ENCODE measurements at regions not wholly inside any gene's neighbourhood (a gene's known extent, or its start where the extent isn't known, plus 50 kb on each side); places are given as distances from the start of the nearest gene placed in this dataset.

GRCh38 chr6:156725712-156726111 is 51.5 kb upstream of the ARID1B start:
- Mint-ChIP-seq H3K9me3 (no peaks in the 10 kb centered on the region), H3K27me3 (ENCODE audit: low read depth) (peaks cover 13% of the 10 kb centered on the region), H3K4me3 (no peak overlapping the region), H3K36me3 (ENCODE audit: low read depth) (no peaks in the 10 kb centered on the region), H3K27ac (no peak overlapping the region), H3K4me1 (ENCODE audit: low read depth) (peaks cover 4% of the 10 kb centered on the region)
- no peak for DNase-seq (ENCODE audit: low spot score)

- no peak overlapping the region for H3K4me3 Mint-ChIP-seq
- H3K27me3 Mint-ChIP-seq (ENCODE audit: low read depth): peaks cover 5% of the 10 kb centered on the region
- H3K36me3 Mint-ChIP-seq (ENCODE audit: low read depth): no peaks in the 10 kb centered on the region
- H3K27ac Mint-ChIP-seq: no peak overlapping the region
- DNase-seq (ENCODE audit: low spot score): no peak
- peaks cover 6% of the 10 kb centered on the region for H3K4me1 Mint-ChIP-seq (ENCODE audit: low read depth)
- no peaks in the 10 kb centered on the region for H3K9me3 Mint-ChIP-seq
Observed at GRCh38 chr6:156720691-156721685, 56.2 kb upstream of the ARID1B start.

GRCh38 chr6:156719720-156720563 is 57.2 kb upstream of the ARID1B start:
- DNase-seq (ENCODE audit: low spot score): peak; percentile 58
- Mint-ChIP-seq H3K4me3 (peak overlapping the region; percentile 78), H3K9me3 (no peaks in the 10 kb centered on the region), H3K27me3 (ENCODE audit: low read depth) (peaks cover 6% of the 10 kb centered on the region), H3K4me1 (ENCODE audit: low read depth) (peaks cover 6% of the 10 kb centered on the region), H3K27ac (no peak overlapping the region), H3K36me3 (ENCODE audit: low read depth) (no peaks in the 10 kb centered on the region)

GRCh38 chr6:156719395-156719719 is 57.8 kb upstream of the ARID1B start:
- peak overlapping the region; percentile 78 for H3K4me3 Mint-ChIP-seq
- H3K27ac Mint-ChIP-seq: no peak overlapping the region
- peaks cover 6% of the 10 kb centered on the region for H3K4me1 Mint-ChIP-seq (ENCODE audit: low read depth)
- H3K9me3 Mint-ChIP-seq: no peaks in the 10 kb centered on the region
- DNase-seq (ENCODE audit: low spot score): no peak
- H3K36me3 Mint-ChIP-seq (ENCODE audit: low read depth): no peaks in the 10 kb centered on the region
- H3K27me3 Mint-ChIP-seq (ENCODE audit: low read depth): peaks cover 10% of the 10 kb centered on the region

GRCh38 chr6:156718647-156719394 is 58.4 kb upstream of the ARID1B start:
- Mint-ChIP-seq H3K27ac (no peak overlapping the region), H3K36me3 (ENCODE audit: low read depth) (no peaks in the 10 kb centered on the region), H3K27me3 (ENCODE audit: low read depth) (peaks cover 12% of the 10 kb centered on the region), H3K4me1 (ENCODE audit: low read depth) (peaks cover 6% of the 10 kb centered on the region), H3K9me3 (no peaks in the 10 kb centered on the region), H3K4me3 (no peak overlapping the region)
- DNase-seq (ENCODE audit: low spot score): no peak

GRCh38 chr6:156717542-156717941 is 59.6 kb upstream of the ARID1B start:
- Mint-ChIP-seq H3K27me3 (ENCODE audit: low read depth) (peaks cover 19% of the 10 kb centered on the region), H3K27ac (no peak overlapping the region), H3K4me3 (no peak overlapping the region), H3K9me3 (no peaks in the 10 kb centered on the region), H3K36me3 (ENCODE audit: low read depth) (no peaks in the 10 kb centered on the region), H3K4me1 (ENCODE audit: low read depth) (peaks cover 6% of the 10 kb centered on the region)
- no peak for DNase-seq (ENCODE audit: low spot score)

GRCh38 chr6:156715839-156716238 is 61.3 kb upstream of the ARID1B start:
- H3K4me3 Mint-ChIP-seq: no peak overlapping the region
- peaks cover 6% of the 10 kb centered on the region for H3K4me1 Mint-ChIP-seq (ENCODE audit: low read depth)
- DNase-seq (ENCODE audit: low spot score): no peak
- peaks cover 23% of the 10 kb centered on the region for H3K27me3 Mint-ChIP-seq (ENCODE audit: low read depth)
- no peaks in the 10 kb centered on the region for H3K9me3 Mint-ChIP-seq
- no peak overlapping the region for H3K27ac Mint-ChIP-seq
- H3K36me3 Mint-ChIP-seq (ENCODE audit: low read depth): no peaks in the 10 kb centered on the region

- Mint-ChIP-seq H3K9me3 (no peaks in the 10 kb centered on the region), H3K36me3 (ENCODE audit: low read depth) (no peaks in the 10 kb centered on the region), H3K27ac (no peak overlapping the region), H3K27me3 (ENCODE audit: low read depth) (peaks cover 30% of the 10 kb centered on the region), H3K4me1 (ENCODE audit: low read depth) (no peaks in the 10 kb centered on the region), H3K4me3 (no peak overlapping the region)
- DNase-seq (ENCODE audit: low spot score): no peak
Observed at GRCh38 chr6:156713548-156713947, 63.6 kb upstream of the ARID1B start.

- H3K4me3 Mint-ChIP-seq: no peak overlapping the region
- peaks cover 28% of the 10 kb centered on the region for H3K27me3 Mint-ChIP-seq (ENCODE audit: low read depth)
- H3K36me3 Mint-ChIP-seq (ENCODE audit: low read depth): no peaks in the 10 kb centered on the region
- no peaks in the 10 kb centered on the region for H3K9me3 Mint-ChIP-seq
- no peaks in the 10 kb centered on the region for H3K4me1 Mint-ChIP-seq (ENCODE audit: low read depth)
- no peak overlapping the region for H3K27ac Mint-ChIP-seq
- no peak for DNase-seq (ENCODE audit: low spot score)
Observed at GRCh38 chr6:156710479-156710878, 66.7 kb upstream of the ARID1B start.

GRCh38 chr6:156707818-156708217 is 69.4 kb upstream of the ARID1B start:
- Mint-ChIP-seq H3K27ac (no peak overlapping the region), H3K9me3 (no peaks in the 10 kb centered on the region), H3K4me3 (no peak overlapping the region), H3K36me3 (ENCODE audit: low read depth) (no peaks in the 10 kb centered on the region), H3K4me1 (ENCODE audit: low read depth) (no peaks in the 10 kb centered on the region), H3K27me3 (ENCODE audit: low read depth) (peaks cover 17% of the 10 kb centered on the region)
- DNase-seq (ENCODE audit: low spot score): no peak

GRCh38 chr6:156703719-156704118 is 73.5 kb upstream of the ARID1B start:
- peaks cover 4% of the 10 kb centered on the region for H3K27me3 Mint-ChIP-seq (ENCODE audit: low read depth)
- peaks cover 9% of the 10 kb centered on the region for H3K4me1 Mint-ChIP-seq (ENCODE audit: low read depth)
- no peaks in the 10 kb centered on the region for H3K36me3 Mint-ChIP-seq (ENCODE audit: low read depth)
- H3K4me3 Mint-ChIP-seq: no peak overlapping the region
- no peaks in the 10 kb centered on the region for H3K9me3 Mint-ChIP-seq
- H3K27ac Mint-ChIP-seq: no peak overlapping the region
- DNase-seq (ENCODE audit: low spot score): no peak

GRCh38 chr6:156701966-156702365 is 75.2 kb upstream of the ARID1B start:
- Mint-ChIP-seq H3K27me3 (ENCODE audit: low read depth) (peaks cover 10% of the 10 kb centered on the region), H3K9me3 (no peaks in the 10 kb centered on the region), H3K4me3 (no peak overlapping the region), H3K27ac (no peak overlapping the region), H3K4me1 (ENCODE audit: low read depth) (peaks cover 15% of the 10 kb centered on the region), H3K36me3 (ENCODE audit: low read depth) (no peaks in the 10 kb centered on the region)
- DNase-seq (ENCODE audit: low spot score): no peak

- H3K9me3 Mint-ChIP-seq: no peaks in the 10 kb centered on the region
- no peak for DNase-seq (ENCODE audit: low spot score)
- H3K4me3 Mint-ChIP-seq: no peak overlapping the region
- no peaks in the 10 kb centered on the region for H3K36me3 Mint-ChIP-seq (ENCODE audit: low read depth)
- H3K4me1 Mint-ChIP-seq (ENCODE audit: low read depth): peaks cover 15% of the 10 kb centered on the region
- peaks cover 7% of the 10 kb centered on the region for H3K27me3 Mint-ChIP-seq (ENCODE audit: low read depth)
- H3K27ac Mint-ChIP-seq: no peak overlapping the region
Observed at GRCh38 chr6:156700440-156701057, 76.6 kb upstream of the ARID1B start.
